Epithelial cell of proximal tubule (primary cell): ENCODE measurements at regions not wholly inside any gene's neighbourhood (a gene's known extent, or its start where the extent isn't known, plus 50 kb on each side); places are given as distances from the start of the nearest gene placed in this dataset.

Experiments used
- DNase-seq: peaks from one replicate; pipeline ENCODE4 v3.0.0-alpha.2; 2011; ENCODE audit warnings: low read depth
- H3K4me3 ChIP-seq: 2 replicates; pipeline ENCODE4 v1.5.1; 2011; ENCODE audit warnings: low read depth, mild to moderate bottlenecking, low read length
- TF ChIP-seq, protein P1 (sequence below): conservative IDR thresholded peaks from 2 replicates; pipeline ENCODE4 v1.5.1; 2012; ENCODE audit warnings: low read depth, mild to moderate bottlenecking, low read length

DNA sequence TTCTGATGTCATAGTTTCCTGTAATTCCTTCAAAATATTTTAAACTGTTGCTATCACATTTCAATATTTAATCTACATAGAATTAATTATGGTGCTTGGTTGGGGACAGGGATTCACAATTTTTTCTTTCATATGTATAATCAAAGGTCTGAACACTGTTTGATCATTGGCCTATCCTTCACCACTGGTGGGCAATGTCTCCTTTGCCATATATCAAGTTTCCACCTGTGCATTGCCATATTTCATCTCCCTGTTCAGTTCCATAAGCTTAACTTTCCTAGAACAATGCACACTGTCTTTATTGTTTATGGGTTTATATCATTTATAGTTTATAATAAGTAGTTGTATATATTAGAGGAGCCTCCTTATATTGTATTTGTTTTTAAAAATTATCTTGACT, 374.9 kb upstream of the PTBP2 start:
- TF ChIP-seq, protein P1, sequence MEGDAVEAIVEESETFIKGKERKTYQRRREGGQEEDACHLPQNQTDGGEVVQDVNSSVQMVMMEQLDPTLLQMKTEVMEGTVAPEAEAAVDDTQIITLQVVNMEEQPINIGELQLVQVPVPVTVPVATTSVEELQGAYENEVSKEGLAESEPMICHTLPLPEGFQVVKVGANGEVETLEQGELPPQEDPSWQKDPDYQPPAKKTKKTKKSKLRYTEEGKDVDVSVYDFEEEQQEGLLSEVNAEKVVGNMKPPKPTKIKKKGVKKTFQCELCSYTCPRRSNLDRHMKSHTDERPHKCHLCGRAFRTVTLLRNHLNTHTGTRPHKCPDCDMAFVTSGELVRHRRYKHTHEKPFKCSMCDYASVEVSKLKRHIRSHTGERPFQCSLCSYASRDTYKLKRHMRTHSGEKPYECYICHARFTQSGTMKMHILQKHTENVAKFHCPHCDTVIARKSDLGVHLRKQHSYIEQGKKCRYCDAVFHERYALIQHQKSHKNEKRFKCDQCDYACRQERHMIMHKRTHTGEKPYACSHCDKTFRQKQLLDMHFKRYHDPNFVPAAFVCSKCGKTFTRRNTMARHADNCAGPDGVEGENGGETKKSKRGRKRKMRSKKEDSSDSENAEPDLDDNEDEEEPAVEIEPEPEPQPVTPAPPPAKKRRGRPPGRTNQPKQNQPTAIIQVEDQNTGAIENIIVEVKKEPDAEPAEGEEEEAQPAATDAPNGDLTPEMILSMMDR = peak; percentile 23
- DNase-seq = no peak
- H3K4me3 ChIP-seq = no peak overlapping the region

- no peak for DNase-seq
- no peak overlapping the region for H3K4me3 ChIP-seq
- TF ChIP-seq, protein P1 = no peak
Observed at GRCh38 chr1:96349896-96350295, 371.7 kb upstream of the PTBP2 start.

- TF ChIP-seq, protein P1 = no peak
- no peak overlapping the region for H3K4me3 ChIP-seq
Observed at GRCh38 chr1:96352733-96353132, 368.9 kb upstream of the PTBP2 start.

GRCh38 chr1:96355521-96355920, 366.1 kb upstream of the PTBP2 start:
- DNase-seq = no peak
- TF ChIP-seq, protein P1 = no peak
- H3K4me3 ChIP-seq = no peak overlapping the region

More at GRCh38 chr1:96352733-96353132, 368.9 kb upstream of the PTBP2 start:
- DNase-seq = no peak

DNA sequence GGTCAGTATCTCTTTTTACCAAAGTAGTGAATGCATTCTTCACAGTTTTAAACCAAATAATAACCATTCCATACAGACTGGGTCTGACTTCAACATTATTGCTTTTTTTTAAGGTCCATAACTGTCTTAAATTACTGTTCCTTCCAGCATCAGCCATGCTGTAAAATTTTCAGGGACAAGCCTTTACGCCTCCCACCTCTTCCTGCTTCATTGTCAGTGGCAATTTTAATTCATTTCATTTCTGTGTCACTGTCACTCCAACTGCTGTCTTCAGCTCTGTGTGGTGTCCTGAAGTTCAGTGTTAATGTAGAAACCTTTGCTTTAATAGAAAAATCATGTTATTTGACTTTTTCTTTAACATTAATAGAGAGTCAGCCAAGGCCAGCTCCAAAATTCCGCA, 365.6 kb upstream of the PTBP2 start:
- TF ChIP-seq, protein P1 = no peak
- DNase-seq = no peak
- H3K4me3 ChIP-seq = no peak overlapping the region

- TF ChIP-seq, protein P1 = no peak
- peak; percentile 23 for DNase-seq
- H3K4me3 ChIP-seq = no peak overlapping the region
Observed at GRCh38 chr1:96357141-96357765, 364.3 kb upstream of the PTBP2 start.

- DNase-seq = no peak
- TF ChIP-seq, protein P1 = no peak
- no peak overlapping the region for H3K4me3 ChIP-seq
Observed at GRCh38 chr1:96358057-96358456, 363.5 kb upstream of the PTBP2 start.
